Tibial nerve (tissue), 4 donors: ENCODE measurements at regions not wholly inside any gene's neighbourhood (a gene's known extent, or its start where the extent isn't known, plus 50 kb on each side); places are given as distances from the start of the nearest gene placed in this dataset.

Experiments used
- DNase-seq, 2 donors: peaks; one replicate each; pipeline ENCODE4 v3.0.0-alpha.2; 2019; ENCODE audit warnings: low spot score in 2 of 2
- H3K27ac ChIP-seq, 4 donors: fragments of 200-600 bp; sonication (generic) in 3 of 4; one replicate each; pipeline ENCODE4 v1.5.1; 2017 to 2019; ENCODE audit warnings: mild to moderate bottlenecking in 1 of 4
- H3K27me3 ChIP-seq, 2 donors: fragments of 200-600 bp; sonication (generic) in 1 of 2; one replicate each; pipeline versions ENCODE4 v1.5.1 to v1.6.0; 2017 to 2019
- H3K36me3 ChIP-seq, 3 donors: fragments of 200-600 bp; sonication (generic); one replicate each; pipeline ENCODE4 v1.5.1; 2018 to 2019
- H3K4me1 ChIP-seq, 4 donors: fragments of 200-600 bp; sonication (generic) in 3 of 4; one replicate each; pipeline ENCODE4 v1.5.1; 2017 to 2019
- H3K4me3 ChIP-seq, 4 donors: fragments of 200-600 bp; sonication (generic) in 3 of 4; one replicate each; pipeline ENCODE4 v1.5.1; 2017 to 2019; ENCODE audit warnings: mild to moderate bottlenecking in 1 of 4, moderate library complexity in 1 of 4
- H3K9me3 ChIP-seq, 4 donors: fragments of 200-600 bp; sonication (generic) in 3 of 4; one replicate each; pipeline ENCODE4 v1.5.1; 2017 to 2019
- EP300 ChIP-seq, 2 donors: sonication (generic); formaldehyde crosslinking; IDR thresholded peaks; one replicate each; pipeline ENCODE4 v1.6.1; 2017; ENCODE audit warnings: antibody characterized with exemption in 2 of 2, mild to moderate bottlenecking in 1 of 2
- POLR2A ChIP-seq, 2 donors: fragments of 450-650 bp; IDR thresholded peaks; one replicate each; pipeline ENCODE4 v1.6.1; 2017; ENCODE audit warnings: antibody characterized with exemption in 2 of 2, mild to moderate bottlenecking in 2 of 2, moderate library complexity in 2 of 2
- WGBS, 2 donors: methylation state at CpG; one replicate each; pipeline ENCODE4 v1.1.5; 2018; 5-methylcytosine and 5-hydroxymethylcytosine counted together
- TF ChIP-seq, protein P1 (sequence below), 5 experiments: fragments of 200-600 bp in 3 of 5; fragments of 450-650 bp in 2 of 5; sonication (generic) in 3 of 5; IDR thresholded peaks; one replicate each; pipeline ENCODE4 v1.5.1; 2016 to 2019; ENCODE audit warnings: antibody characterized with exemption in 5 of 5, mild to moderate bottlenecking in 3 of 5, moderate library complexity in 2 of 5

DNA sequence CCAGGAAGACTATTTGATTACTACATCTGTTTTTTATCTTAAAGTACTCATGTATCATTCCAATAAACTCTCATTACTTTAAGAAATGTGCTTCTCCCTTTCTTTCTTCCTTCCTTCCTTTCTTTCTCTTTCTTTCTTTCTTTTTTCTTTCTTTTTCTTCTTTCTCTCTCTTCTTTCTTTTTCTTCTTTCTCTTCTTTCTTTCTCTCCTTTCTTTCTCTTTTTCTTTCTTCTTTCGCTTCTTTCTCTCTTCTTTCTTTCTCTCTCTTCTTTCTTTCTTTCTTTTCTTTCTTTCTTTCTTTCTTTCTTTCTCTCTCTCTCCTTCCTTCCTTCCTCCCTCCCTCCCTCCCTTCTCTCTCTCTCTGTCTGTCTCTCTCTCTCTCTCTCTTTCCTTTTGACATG is 298.6 kb upstream of the ANKH start:
- DNase-seq = no peak
- TF ChIP-seq POLR2A (IDR thresholded peaks at IDR 0.05) (no peak), EP300 (IDR thresholded peaks at IDR 0.05) (no peak)
- TF ChIP-seq, protein P1, sequence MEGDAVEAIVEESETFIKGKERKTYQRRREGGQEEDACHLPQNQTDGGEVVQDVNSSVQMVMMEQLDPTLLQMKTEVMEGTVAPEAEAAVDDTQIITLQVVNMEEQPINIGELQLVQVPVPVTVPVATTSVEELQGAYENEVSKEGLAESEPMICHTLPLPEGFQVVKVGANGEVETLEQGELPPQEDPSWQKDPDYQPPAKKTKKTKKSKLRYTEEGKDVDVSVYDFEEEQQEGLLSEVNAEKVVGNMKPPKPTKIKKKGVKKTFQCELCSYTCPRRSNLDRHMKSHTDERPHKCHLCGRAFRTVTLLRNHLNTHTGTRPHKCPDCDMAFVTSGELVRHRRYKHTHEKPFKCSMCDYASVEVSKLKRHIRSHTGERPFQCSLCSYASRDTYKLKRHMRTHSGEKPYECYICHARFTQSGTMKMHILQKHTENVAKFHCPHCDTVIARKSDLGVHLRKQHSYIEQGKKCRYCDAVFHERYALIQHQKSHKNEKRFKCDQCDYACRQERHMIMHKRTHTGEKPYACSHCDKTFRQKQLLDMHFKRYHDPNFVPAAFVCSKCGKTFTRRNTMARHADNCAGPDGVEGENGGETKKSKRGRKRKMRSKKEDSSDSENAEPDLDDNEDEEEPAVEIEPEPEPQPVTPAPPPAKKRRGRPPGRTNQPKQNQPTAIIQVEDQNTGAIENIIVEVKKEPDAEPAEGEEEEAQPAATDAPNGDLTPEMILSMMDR (IDR thresholded peaks at IDR 0.05) = no peak
- H3K9me3 ChIP-seq = peaks cover 0 to 15% (median 0%) of the 10 kb centered on the region in 4 donors
- H3K4me3 ChIP-seq = no peak overlapping the region
- no peak overlapping the region for H3K27ac ChIP-seq
- no peaks in the 10 kb centered on the region for H3K36me3 ChIP-seq
- H3K27me3 ChIP-seq = no peaks in the 10 kb centered on the region
- no peaks in the 10 kb centered on the region for H3K4me1 ChIP-seq
- WGBS, 2 donors = 95% methylated on average over 1 of the region's 1 CpG

DNA sequence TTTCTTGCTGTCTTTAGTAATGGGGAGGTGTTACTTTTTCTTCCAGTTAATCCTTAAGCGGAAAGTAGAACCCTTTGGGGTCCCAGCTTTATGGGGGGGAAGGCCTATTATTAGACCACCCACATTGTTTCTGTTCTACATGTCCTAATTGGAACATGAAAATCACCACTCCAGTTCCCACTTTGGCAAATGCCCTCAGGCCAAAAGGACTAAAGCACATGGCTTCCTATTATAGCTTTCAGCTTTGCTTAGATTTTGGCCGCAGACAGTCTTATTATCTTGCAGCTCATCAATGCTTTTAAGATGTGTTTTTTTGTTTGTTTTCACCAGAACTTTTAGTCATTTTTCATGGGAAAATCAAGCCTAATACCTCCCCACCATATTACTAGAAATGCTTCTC is 296.8 kb upstream of the ANKH start:
- TF ChIP-seq, protein P1 (IDR thresholded peaks at IDR 0.05) = no peak
- TF ChIP-seq POLR2A (IDR thresholded peaks at IDR 0.05) (no peak), EP300 (IDR thresholded peaks at IDR 0.05) (no peak)
- Histone ChIP-seq H3K4me1 (no peaks in the 10 kb centered on the region), H3K27me3 (no peaks in the 10 kb centered on the region), H3K9me3 (no peaks in the 10 kb centered on the region), H3K27ac (no peak overlapping the region), H3K4me3 (no peak overlapping the region), H3K36me3 (no peaks in the 10 kb centered on the region)
- DNase-seq = no peak
- 73 to 74% methylated on average over 2 of the region's 2 CpGs for WGBS, 2 donors

DNA sequence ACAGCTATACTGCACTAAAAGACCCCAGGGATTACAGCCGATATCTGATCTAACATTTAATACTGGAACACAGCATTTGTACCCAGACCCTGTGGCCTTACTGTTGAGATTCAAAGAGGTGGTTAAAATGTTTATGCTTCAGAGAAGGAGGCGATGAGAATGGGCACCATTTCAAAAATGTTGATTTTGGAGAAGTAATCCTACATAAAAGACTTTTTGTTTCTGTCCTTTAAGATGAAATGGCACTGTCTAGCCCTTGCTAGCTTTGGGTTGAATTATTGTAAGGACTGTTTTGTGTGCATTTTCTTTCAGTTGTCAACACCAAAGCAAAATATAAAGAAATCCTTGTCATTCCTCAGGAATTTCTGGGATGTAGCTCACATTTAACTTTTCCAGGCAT is 288.5 kb upstream of the ANKH start:
- TF ChIP-seq EP300 (IDR thresholded peaks at IDR 0.05) = no peak
- TF ChIP-seq, protein P1 (IDR thresholded peaks at IDR 0.05) = no peak
- no peak for TF ChIP-seq POLR2A (IDR thresholded peaks at IDR 0.05)
- DNase-seq = no peak
- H3K27ac ChIP-seq = peak overlapping the region in 2 of 4 donors; percentile 8 to 60
- no peaks in the 10 kb centered on the region for H3K4me1 ChIP-seq
- H3K9me3 ChIP-seq = peaks cover 0 to 6% (median 0%) of the 10 kb centered on the region in 4 donors
- H3K4me3 ChIP-seq = no peak overlapping the region
- WGBS, 2 donors = 19 to 31% methylated on average over 2 of the region's 2 CpGs
- no peaks in the 10 kb centered on the region for H3K36me3 ChIP-seq
- no peaks in the 10 kb centered on the region for H3K27me3 ChIP-seq

DNA sequence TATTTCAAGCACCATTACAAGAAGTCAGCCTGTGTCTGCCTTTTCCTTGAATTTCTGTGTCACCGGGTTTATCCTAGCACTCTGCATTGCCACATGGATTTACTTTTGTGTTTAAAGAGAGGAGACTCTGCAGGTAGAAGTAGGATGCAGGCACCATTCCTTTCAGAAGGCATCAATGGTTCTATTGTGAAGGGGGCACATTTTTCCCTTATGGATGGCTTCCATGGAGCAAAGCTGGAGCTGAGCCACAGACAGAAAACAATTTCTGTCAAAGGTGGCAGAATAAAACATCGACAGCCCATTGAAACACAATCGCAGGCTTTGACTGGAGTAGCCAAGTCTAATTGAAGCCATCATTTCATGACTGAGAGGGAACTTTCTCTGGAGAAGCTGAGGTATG is 288.0 kb upstream of the ANKH start:
- H3K36me3 ChIP-seq = no peaks in the 10 kb centered on the region
- H3K27me3 ChIP-seq = no peaks in the 10 kb centered on the region
- TF ChIP-seq POLR2A (IDR thresholded peaks at IDR 0.05) = no peak
- no peaks in the 10 kb centered on the region for H3K4me1 ChIP-seq
- H3K4me3 ChIP-seq = no peak overlapping the region
- 47 to 48% methylated on average over 3 of the region's 3 CpGs for whole genome bisulfite sequencing, 2 donors
- DNase-seq = no peak
- peaks cover 0 to 6% (median 0%) of the 10 kb centered on the region in 4 donors for H3K9me3 ChIP-seq
- peak overlapping the region in 2 of 4 donors; percentile 8 to 60 for H3K27ac ChIP-seq

DNA sequence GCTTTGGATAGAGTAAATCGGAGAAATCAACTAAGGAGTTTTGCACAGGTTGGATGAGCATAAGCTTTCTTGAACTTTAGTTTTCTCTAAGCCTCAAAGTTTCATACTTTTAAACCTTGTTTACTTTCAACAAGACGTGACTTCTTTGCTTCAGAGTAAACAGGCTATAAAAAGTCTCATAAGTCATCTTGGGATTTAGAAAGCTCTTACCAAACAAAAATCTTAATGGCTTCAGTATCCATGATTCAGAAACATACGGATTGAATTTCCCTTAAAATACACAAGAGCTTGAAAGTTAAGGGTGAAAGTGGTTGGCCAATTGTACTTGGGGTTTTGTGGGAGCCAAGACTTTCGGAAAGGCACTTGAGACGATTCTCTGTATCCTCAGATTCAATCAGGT is 270.9 kb upstream of the ANKH start:
- no peak overlapping the region for H3K4me3 ChIP-seq
- H3K36me3 ChIP-seq = no peaks in the 10 kb centered on the region
- TF ChIP-seq, protein P1 (IDR thresholded peaks at IDR 0.05) = no peak
- TF ChIP-seq POLR2A (IDR thresholded peaks at IDR 0.05) (no peak), EP300 (IDR thresholded peaks at IDR 0.05) (no peak)
- H3K9me3 ChIP-seq = no peaks in the 10 kb centered on the region
- no peaks in the 10 kb centered on the region for H3K27me3 ChIP-seq
- no peaks in the 10 kb centered on the region for H3K4me1 ChIP-seq
- DNase-seq = no peak
- 71 to 74% methylated on average over 5 of the region's 5 CpGs for WGBS, 2 donors
- no peak overlapping the region for H3K27ac ChIP-seq

DNA sequence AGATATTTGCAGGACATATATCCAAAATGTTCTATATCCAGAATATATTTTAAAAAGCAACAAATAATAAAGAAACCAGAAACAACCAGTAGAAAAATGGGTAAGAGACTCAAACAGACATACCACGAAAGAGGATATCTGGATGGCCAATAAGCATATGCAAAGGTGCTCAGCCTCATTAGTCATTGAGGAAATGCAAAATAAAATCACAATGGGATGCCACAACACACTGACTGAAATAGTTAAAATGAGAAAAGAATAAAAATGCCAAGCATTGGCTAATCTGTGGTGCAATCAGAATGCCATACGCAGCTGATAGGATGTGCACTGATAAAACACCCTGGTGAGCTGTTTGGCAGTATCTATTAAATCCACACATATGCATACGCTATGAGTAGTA is 265.8 kb upstream of the ANKH start:
- Histone ChIP-seq H3K4me3 (no peak overlapping the region), H3K9me3 (no peaks in the 10 kb centered on the region), H3K36me3 (no peaks in the 10 kb centered on the region), H3K27ac (no peak overlapping the region), H3K4me1 (peaks cover 0 to 7% (median 0%) of the 10 kb centered on the region in 4 donors), H3K27me3 (no peaks in the 10 kb centered on the region)
- WGBS, 2 donors = 90 to 93% methylated on average over 3 of the region's 3 CpGs
- TF ChIP-seq POLR2A (IDR thresholded peaks at IDR 0.05) (no peak), EP300 (IDR thresholded peaks at IDR 0.05) (no peak)
- TF ChIP-seq, protein P1 (IDR thresholded peaks at IDR 0.05) = no peak
- DNase-seq = no peak
